Loucy (cell line): ENCODE measurements at regions not wholly inside any gene's neighbourhood (a gene's known extent, or its start where the extent isn't known, plus 50 kb on each side); places are given as distances from the start of the nearest gene placed in this dataset.

Experiments used
- H2AFZ ChIP-seq: fragments of 200-600 bp; sonication (generic); 2 replicates; pipeline ENCODE4 v1.6.0; 2016; ENCODE audit warnings: antibody characterized with exemption, mild to moderate bottlenecking, low read length, moderate library complexity
- H3F3A ChIP-seq: fragments of 200-600 bp; 2 replicates; pipeline ENCODE4 v1.6.0; 2016; ENCODE audit warnings: antibody characterized with exemption, low read depth, mild to moderate bottlenecking
- H3K27me3 ChIP-seq: fragments of 200-600 bp; sonication (generic); 2 replicates; pipeline ENCODE4 v1.6.1; 2014; ENCODE audit warnings: low read length, mild to moderate bottlenecking; ENCODE audit not compliant: insufficient read depth, poor library complexity, severe bottlenecking
- H3K36me3 ChIP-seq: fragments of 200-600 bp; sonication (generic); 2 replicates; pipeline ENCODE4 v1.6.1; 2016; ENCODE audit warnings: low read length; ENCODE audit not compliant: insufficient read depth
- H3K4me1 ChIP-seq: fragments of 200-600 bp; sonication (generic); 2 replicates; pipeline ENCODE4 v1.5.1; 2014; ENCODE audit warnings: low read length, mild to moderate bottlenecking; ENCODE audit not compliant: insufficient read depth, poor library complexity, severe bottlenecking
- H3K4me2 ChIP-seq: fragments of 200-600 bp; sonication (generic); 2 replicates; pipeline ENCODE4 v1.6.0; 2014; ENCODE audit warnings: antibody characterized with exemption, low read length, low read depth, mild to moderate bottlenecking; ENCODE audit not compliant: poor library complexity, severe bottlenecking
- H3K4me3 ChIP-seq: fragments of 200-600 bp; sonication (generic); 2 replicates; pipeline ENCODE4 v1.5.1; 2014; ENCODE audit warnings: low read length, mild to moderate bottlenecking, mixed read lengths; ENCODE audit not compliant: poor library complexity, severe bottlenecking
- H3K79me2 ChIP-seq: fragments of 200-600 bp; sonication (generic); 2 replicates; pipeline ENCODE4 v1.6.1; 2014; ENCODE audit warnings: low read length; ENCODE audit not compliant: insufficient read depth
- H3K9ac ChIP-seq: fragments of 200-600 bp; sonication (generic); 2 replicates; pipeline ENCODE4 v1.6.0; 2014; ENCODE audit warnings: mild to moderate bottlenecking, low read depth, low read length, moderate library complexity; ENCODE audit not compliant: poor library complexity, severe bottlenecking
- H3K9me2 ChIP-seq: fragments of 200-600 bp; sonication (generic); replicated peaks from 2 replicates; pipeline ENCODE4 v1.6.1; 2016; ENCODE audit warnings: low read depth, low read length, mixed read lengths
- H3K9me3 ChIP-seq: fragments of 200-600 bp; sonication (generic); 2 replicates; pipeline ENCODE4 v1.6.1; 2014; ENCODE audit warnings: mild to moderate bottlenecking, antibody characterized with exemption, low read length, low read depth; ENCODE audit not compliant: insufficient read depth
- H4K20me1 ChIP-seq: fragments of 200-600 bp; sonication (generic); 2 replicates; pipeline ENCODE4 v1.6.0; 2014; ENCODE audit warnings: antibody characterized with exemption, low read length, mild to moderate bottlenecking; ENCODE audit not compliant: insufficient read depth, poor library complexity, severe bottlenecking
- CTCF ChIP-seq: fragments of 200-600 bp; sonication (generic); conservative IDR thresholded peaks from 2 replicates; pipeline ENCODE4 v1.5.1; 2014; ENCODE audit warnings: mild to moderate bottlenecking, antibody characterized with exemption, low read length
- EZH2phosphoT487 ChIP-seq: fragments of 200-600 bp; IDR thresholded peaks from 2 replicates; pipeline ENCODE4 v1.6.1; 2018; ENCODE audit warnings: antibody characterized with exemption, mild to moderate bottlenecking, moderate library complexity, borderline replicate concordance

GRCh38 chr16:65758620-65759019 is 607.9 kb upstream of the CDH5 start:
- H3K79me2 ChIP-seq = no peaks in the 10 kb centered on the region
- no peaks in the 10 kb centered on the region for H3F3A ChIP-seq
- H3K4me1 ChIP-seq = no peaks in the 10 kb centered on the region
- no peaks in the 10 kb centered on the region for H4K20me1 ChIP-seq
- H3K9ac ChIP-seq = no peak overlapping the region
- no peaks in the 10 kb centered on the region for H3K36me3 ChIP-seq
- no peaks in the 10 kb centered on the region for H3K9me2 ChIP-seq
- no peak for TF ChIP-seq EZH2phosphoT487
- TF ChIP-seq CTCF = no peak
- no peaks in the 10 kb centered on the region for H3K9me3 ChIP-seq
- no peak overlapping the region for H3K4me3 ChIP-seq
- no peaks in the 10 kb centered on the region for H3K27me3 ChIP-seq
- no peak overlapping the region for H3K4me2 ChIP-seq
- no peak overlapping the region for H2AFZ ChIP-seq

- Histone ChIP-seq H3K9me2 (no peaks in the 10 kb centered on the region), H3K4me3 (no peak overlapping the region), H3K79me2 (no peaks in the 10 kb centered on the region), H3F3A (no peaks in the 10 kb centered on the region), H3K27me3 (no peaks in the 10 kb centered on the region), H3K9ac (no peak overlapping the region), H3K4me1 (no peaks in the 10 kb centered on the region), H4K20me1 (no peaks in the 10 kb centered on the region), H2AFZ (no peak overlapping the region), H3K36me3 (no peaks in the 10 kb centered on the region), H3K4me2 (no peak overlapping the region), H3K9me3 (no peaks in the 10 kb centered on the region)
- TF ChIP-seq CTCF (no peak), EZH2phosphoT487 (no peak)
Measured at GRCh38 chr16:65757064-65757463, 609.4 kb upstream of the CDH5 start.

DNA sequence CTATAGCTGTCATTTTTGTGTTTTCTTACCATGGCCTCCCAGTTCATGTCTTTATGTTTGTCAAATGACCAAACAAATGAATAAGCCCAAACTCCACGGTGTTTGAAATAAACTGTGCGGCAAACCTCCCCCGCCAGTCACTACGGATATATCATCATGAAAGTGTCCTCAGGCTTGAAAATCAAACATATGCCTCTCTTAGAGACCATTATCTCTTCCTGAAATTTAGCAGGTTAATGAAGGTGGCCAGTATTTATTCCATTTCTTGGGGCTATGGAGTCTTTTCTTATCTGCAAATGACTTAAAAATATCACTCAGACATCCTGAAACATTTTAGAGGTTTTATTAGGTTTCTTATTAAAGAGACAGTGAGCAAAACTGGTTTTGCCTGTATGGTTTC is 610.3 kb upstream of the CDH5 start:
- H3K9ac ChIP-seq = no peak overlapping the region
- H3K4me3 ChIP-seq = no peak overlapping the region
- H4K20me1 ChIP-seq = no peaks in the 10 kb centered on the region
- no peaks in the 10 kb centered on the region for H3K9me3 ChIP-seq
- no peak overlapping the region for H3K4me2 ChIP-seq
- no peaks in the 10 kb centered on the region for H3K36me3 ChIP-seq
- no peak overlapping the region for H2AFZ ChIP-seq
- H3K4me1 ChIP-seq = no peaks in the 10 kb centered on the region
- no peaks in the 10 kb centered on the region for H3F3A ChIP-seq
- no peaks in the 10 kb centered on the region for H3K9me2 ChIP-seq
- H3K27me3 ChIP-seq = no peaks in the 10 kb centered on the region
- TF ChIP-seq CTCF (no peak), EZH2phosphoT487 (no peak)
- no peaks in the 10 kb centered on the region for H3K79me2 ChIP-seq
